Muscle layer of colon (tissue), 2 donors: ENCODE measurements at regions not wholly inside any gene's neighbourhood (a gene's known extent, or its start where the extent isn't known, plus 50 kb on each side); places are given as distances from the start of the nearest gene placed in this dataset.
"Not testable (repeated sequence)": the region's sequence is repeated elsewhere in the genome, so short reads cannot be mapped to it uniquely, and the experiment has no call there.

Experiments
- H3K27ac ChIP-seq: one replicate; pipeline ENCODE4 v1.7.0; 2013; ENCODE audit warnings: low read depth, mild to moderate bottlenecking, low read length, moderate library complexity
- H3K27me3 ChIP-seq, 2 donors: one replicate each; pipeline ENCODE4 v1.7.0; 2013; ENCODE audit warnings: low read length in 2 of 2, mild to moderate bottlenecking in 2 of 2; ENCODE audit not compliant: insufficient read depth in 2 of 2, control insufficient read depth in 1 of 2
- H3K36me3 ChIP-seq: one replicate; pipeline ENCODE4 v1.7.0; 2013; ENCODE audit warnings: mild to moderate bottlenecking, low read length; ENCODE audit not compliant: insufficient read depth
- H3K4me1 ChIP-seq: one replicate; pipeline ENCODE4 v1.7.0; 2013; ENCODE audit warnings: mild to moderate bottlenecking, low read length; ENCODE audit not compliant: insufficient read depth
- H3K4me3 ChIP-seq, 2 donors: one replicate each; pipeline ENCODE4 v1.7.0; 2013; ENCODE audit warnings: low read length in 2 of 2, low read depth in 1 of 2, mild to moderate bottlenecking in 1 of 2, moderate library complexity in 1 of 2
- H3K9ac ChIP-seq: one replicate; pipeline ENCODE4 v1.7.0; 2013; ENCODE audit warnings: low read length
- H3K9me3 ChIP-seq: one replicate; pipeline ENCODE4 v1.7.0; 2013; ENCODE audit warnings: mild to moderate bottlenecking, low read length
- donor health status: abdominal sarcoma.
- donor health status: Adenocarcinoma of cecum.

DNA sequence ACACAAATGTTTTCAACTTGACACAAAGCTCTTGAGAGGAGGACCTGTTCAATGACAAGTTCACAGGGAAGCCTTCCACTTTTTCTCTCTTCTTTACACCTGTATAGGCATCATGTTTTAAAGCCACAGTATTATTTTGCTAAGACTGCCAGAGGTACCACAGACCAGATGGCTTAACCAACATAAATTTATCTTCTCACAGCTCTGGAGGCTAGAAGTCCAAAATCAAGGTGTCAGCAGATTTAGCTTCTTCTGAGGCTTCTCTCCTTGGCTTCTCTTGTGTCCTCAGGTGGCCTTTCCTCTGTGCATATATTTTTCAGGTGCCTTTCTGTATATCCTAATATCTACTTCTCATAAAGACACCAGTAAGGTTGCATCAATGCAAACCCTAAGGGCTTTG is 435.2 kb upstream of the GBE1 start:
- Histone ChIP-seq H3K4me3 (no peak overlapping the region), H3K4me1 (no peaks in the 10 kb centered on the region), H3K9ac (no peak overlapping the region), H3K9me3 (no peaks in the 10 kb centered on the region), H3K36me3 (no peaks in the 10 kb centered on the region), H3K27me3 (no peaks in the 10 kb centered on the region), H3K27ac (no peak overlapping the region)

DNA sequence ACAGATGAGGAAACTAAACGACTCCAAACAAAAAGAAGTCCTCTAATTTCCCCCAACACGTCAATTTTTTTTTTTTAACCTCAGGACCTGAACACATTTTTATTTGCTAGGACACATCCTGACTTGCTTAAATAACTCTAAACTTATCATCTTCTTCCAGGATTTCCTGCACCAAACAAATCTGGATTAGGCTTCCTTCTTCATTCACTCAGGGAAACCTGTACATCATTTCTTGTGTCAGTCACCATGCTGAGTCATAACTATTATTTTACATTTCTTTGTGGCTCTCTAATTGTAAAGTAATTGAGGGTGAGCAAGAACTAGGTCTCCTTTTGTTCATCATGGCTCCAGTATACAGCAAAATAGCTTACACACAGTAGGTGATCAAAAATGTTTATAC is 433.4 kb upstream of the GBE1 start:
- Histone ChIP-seq H3K9me3 (no peaks in the 10 kb centered on the region), H3K9ac (no peak overlapping the region), H3K27me3 (no peaks in the 10 kb centered on the region), H3K27ac (no peak overlapping the region), H3K4me3 (no peak overlapping the region), H3K4me1 (no peaks in the 10 kb centered on the region), H3K36me3 (no peaks in the 10 kb centered on the region)

DNA sequence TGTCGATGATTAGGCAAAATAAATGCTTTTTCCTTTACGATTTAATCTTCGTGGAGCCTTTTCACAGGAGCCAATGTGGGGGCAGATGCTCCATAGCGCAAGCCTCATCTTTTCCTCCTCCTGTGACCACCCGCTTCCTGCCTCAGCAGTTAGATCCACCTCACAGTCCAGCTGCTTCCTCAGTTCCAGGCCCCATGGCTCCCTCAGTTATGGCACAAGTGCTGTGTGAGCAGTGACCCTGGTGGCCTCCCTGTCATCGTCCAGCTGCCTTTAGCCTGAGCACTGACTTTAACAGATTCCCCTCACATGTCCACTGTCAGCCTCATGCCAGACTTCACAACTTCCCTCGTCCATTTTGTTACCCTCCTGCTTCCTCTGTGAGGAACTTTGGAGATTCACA is 424.6 kb upstream of the GBE1 start:
- H3K36me3 ChIP-seq = no peaks in the 10 kb centered on the region
- H3K27ac ChIP-seq = no peak overlapping the region
- no peak overlapping the region for H3K9ac ChIP-seq
- H3K4me3 ChIP-seq = no peak overlapping the region
- no peaks in the 10 kb centered on the region for H3K9me3 ChIP-seq
- no peaks in the 10 kb centered on the region for H3K27me3 ChIP-seq
- no peaks in the 10 kb centered on the region for H3K4me1 ChIP-seq

DNA sequence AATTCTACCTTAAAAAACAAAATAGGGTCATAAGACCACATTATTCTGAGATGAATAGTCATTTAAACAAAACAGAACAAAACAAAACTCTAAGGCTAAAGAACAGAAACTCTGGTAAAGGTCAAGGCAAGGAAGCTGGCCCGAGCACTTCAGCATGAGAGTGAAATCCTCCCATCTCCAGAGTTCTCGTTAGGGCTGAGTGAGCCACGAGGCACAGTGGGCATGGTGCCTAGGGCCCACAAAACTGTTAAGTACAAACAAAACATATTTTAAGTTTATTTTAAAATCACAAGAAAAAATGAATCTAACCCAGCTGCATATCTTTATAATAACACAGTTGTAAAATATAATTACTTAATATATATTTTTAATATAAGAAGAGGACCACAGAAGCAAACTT is 417.8 kb upstream of the GBE1 start:
- H3K27me3 ChIP-seq = no peaks in the 10 kb centered on the region
- no peak overlapping the region for H3K27ac ChIP-seq
- H3K36me3 ChIP-seq = no peaks in the 10 kb centered on the region
- H3K4me3 ChIP-seq = no peak overlapping the region
- no peak overlapping the region for H3K9ac ChIP-seq
- H3K4me1 ChIP-seq = peaks cover 7% of the 10 kb centered on the region
- H3K9me3 ChIP-seq = no peaks in the 10 kb centered on the region

DNA sequence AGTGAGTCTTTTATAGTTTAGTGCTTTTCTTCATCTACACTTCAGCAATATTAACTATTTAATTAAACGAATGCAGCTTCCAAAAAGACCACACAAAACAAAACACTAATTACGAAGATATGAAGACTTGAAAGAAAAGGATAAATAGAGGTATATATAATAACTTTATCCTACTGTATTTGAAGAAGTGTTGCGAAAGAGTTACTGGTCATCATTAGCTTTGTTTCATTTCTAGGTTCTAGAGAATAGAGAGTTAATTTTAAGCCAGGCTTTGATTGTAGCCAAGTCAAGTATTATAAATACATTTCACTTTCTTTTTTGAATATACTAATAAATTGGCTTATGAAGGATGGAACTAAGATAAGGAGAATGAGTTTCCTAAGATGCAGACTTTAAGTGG is 416.8 kb upstream of the GBE1 start:
- H3K36me3 ChIP-seq = no peaks in the 10 kb centered on the region
- peaks cover 7% of the 10 kb centered on the region for H3K4me1 ChIP-seq
- H3K9me3 ChIP-seq = no peaks in the 10 kb centered on the region
- H3K27me3 ChIP-seq = no peaks in the 10 kb centered on the region
- no peak overlapping the region for H3K4me3 ChIP-seq
- no peak overlapping the region for H3K27ac ChIP-seq
- H3K9ac ChIP-seq = no peak overlapping the region

DNA sequence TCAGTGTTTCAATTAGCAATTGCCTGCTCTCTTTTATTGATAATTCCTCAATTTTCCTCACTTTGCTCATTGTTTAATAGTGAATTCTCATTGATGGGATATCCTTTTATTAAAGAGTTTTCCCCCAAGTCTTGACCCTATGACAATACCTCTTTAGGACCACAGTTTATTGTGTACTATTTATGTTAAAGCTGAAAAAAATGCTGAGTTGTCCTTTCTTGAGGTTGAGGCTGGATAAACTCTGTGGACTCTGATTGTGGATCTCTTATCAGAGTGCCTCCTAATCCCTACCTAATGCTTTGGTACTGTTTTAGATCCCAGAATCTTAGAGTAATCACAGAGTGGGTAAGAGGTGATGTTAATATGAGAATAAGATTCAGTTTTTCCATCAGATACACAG is 416.3 kb upstream of the GBE1 start:
- Histone ChIP-seq H3K9ac (no peak overlapping the region), H3K4me3 (no peak overlapping the region), H3K4me1 (peaks cover 7% of the 10 kb centered on the region), H3K27ac (no peak overlapping the region), H3K9me3 (no peaks in the 10 kb centered on the region), H3K36me3 (no peaks in the 10 kb centered on the region), H3K27me3 (no peaks in the 10 kb centered on the region)

DNA sequence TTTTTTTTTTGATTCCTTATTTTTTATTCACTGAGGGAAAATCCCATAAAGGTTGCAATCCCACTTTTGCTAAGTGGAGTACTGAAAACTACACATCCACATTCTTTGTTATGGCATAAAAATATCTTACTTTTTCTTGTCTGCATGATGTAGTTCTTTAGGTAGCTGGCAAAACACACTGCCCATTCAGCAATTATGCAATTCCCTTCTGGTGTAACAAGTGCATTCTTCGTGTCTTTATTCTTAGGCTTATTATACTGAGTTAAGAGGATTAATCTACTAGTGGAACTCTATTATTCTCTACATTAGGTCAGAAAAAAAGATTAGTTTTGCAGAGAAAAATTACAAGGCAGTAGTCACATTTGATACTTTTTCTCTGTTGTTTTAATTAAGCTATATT is 403.8 kb upstream of the GBE1 start:
- Histone ChIP-seq H3K27ac (no peak overlapping the region), H3K9me3 (no peaks in the 10 kb centered on the region), H3K4me3 (no peak overlapping the region), H3K27me3 (no peaks in the 10 kb centered on the region), H3K36me3 (no peaks in the 10 kb centered on the region), H3K9ac (no peak overlapping the region), H3K4me1 (no peaks in the 10 kb centered on the region)

DNA sequence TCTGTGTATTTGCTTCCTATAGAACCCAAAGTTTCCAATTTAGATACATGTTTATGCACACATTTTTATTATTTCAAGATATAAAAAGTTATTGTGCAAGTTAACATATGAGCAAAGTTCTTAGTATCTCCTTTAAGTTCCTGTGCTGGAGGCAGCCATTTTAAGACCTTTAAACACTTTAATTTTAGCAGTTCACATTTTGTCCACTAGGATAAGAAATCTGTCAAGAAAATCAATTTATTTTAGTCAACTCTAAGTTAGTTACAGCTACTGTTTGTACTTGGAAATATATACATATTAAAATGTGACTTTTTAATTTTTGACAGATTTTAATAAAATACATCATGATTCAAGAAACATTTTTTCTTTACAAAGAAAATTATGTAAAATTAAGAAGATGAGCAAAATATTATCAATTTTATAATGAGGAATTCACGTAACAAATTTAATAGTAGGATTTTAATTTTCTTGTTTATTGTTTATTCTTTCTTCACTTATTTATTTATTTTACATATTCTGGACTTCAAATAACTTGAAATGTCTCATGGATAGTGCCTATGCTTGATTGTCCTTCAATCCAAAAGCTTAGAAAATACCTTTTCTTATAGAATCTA is 402.6 kb upstream of the GBE1 start:
- Histone ChIP-seq H3K36me3 (no peaks in the 10 kb centered on the region), H3K4me3 (no peak overlapping the region), H3K4me1 (no peaks in the 10 kb centered on the region), H3K27ac (no peak overlapping the region), H3K9ac (no peak overlapping the region), H3K9me3 (no peaks in the 10 kb centered on the region), H3K27me3 (no peaks in the 10 kb centered on the region)

DNA sequence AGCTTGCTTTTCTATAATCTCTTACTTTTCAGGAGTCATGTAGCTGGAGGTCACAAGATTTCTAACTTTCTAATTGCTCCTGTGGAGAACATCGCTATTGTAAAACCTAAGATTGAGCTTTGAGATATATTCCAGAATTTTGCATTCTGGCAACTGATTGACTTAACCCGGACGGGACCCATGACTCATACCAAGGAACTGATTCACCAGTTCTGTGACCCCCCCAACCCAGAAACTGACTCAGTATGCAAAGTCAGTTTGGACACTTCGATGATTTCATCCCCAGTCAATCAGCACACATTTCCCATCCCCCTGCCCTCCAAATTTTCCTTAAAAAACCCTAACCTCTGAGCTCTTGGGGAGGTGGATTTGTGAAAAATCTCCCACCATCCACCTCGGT is 396.5 kb upstream of the GBE1 start:
- no peak overlapping the region for H3K9ac ChIP-seq
- no peak overlapping the region for H3K4me3 ChIP-seq
- H3K9me3 ChIP-seq = no peaks in the 10 kb centered on the region
- H3K27me3 ChIP-seq = no peaks in the 10 kb centered on the region
- no peaks in the 10 kb centered on the region for H3K36me3 ChIP-seq
- H3K27ac ChIP-seq = no peak overlapping the region
- H3K4me1 ChIP-seq = no peaks in the 10 kb centered on the region

DNA sequence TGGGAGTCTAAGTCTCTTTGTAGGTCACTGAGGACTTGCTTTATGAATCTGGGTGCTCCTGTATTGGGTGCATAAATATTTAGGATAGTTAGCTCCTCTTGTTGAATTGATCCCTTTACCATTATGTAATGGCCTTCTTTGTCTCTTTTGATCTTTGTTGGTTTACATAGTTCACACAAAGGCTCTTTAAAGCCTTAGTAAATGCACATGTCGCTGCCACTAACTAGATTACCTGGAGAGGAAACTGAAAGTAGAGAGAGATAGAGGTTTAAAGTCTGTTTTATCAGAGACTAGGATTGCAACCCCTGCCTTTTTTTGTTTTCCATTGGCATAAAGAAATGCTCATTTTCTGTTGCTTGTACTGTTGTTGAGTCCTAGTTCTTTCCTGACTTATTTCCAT is 392.4 kb upstream of the GBE1 start:
- not testable (repeated sequence) for H3K4me1 ChIP-seq, H3K36me3 ChIP-seq, H3K9ac ChIP-seq, H3K27me3 ChIP-seq, H3K27ac ChIP-seq, H3K9me3 ChIP-seq, H3K4me3 ChIP-seq

DNA sequence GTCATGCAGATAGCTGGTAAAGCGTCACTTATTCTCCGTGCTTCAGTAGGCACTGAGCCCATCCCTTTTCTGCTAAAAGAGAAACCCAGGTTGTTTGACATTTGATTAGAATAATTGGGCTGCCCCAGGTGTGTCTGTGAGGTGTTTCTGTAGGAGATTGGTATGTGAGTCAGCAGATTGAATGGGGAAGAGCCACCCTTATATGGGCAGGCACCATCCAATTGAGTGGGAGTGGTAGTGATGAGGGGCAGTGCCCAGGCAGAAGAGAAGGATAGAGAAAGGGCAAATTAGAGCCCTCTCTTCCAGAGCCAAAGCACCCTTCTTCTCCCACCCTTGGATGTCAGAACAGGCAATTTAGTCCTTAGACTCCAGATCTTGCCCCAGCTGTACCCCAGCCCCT is 384.3 kb upstream of the GBE1 start:
- Histone ChIP-seq H3K27ac (no peak overlapping the region), H3K4me1 (no peaks in the 10 kb centered on the region), H3K27me3 (no peaks in the 10 kb centered on the region), H3K36me3 (no peaks in the 10 kb centered on the region), H3K9ac (no peak overlapping the region), H3K9me3 (no peaks in the 10 kb centered on the region), H3K4me3 (no peak overlapping the region)

DNA sequence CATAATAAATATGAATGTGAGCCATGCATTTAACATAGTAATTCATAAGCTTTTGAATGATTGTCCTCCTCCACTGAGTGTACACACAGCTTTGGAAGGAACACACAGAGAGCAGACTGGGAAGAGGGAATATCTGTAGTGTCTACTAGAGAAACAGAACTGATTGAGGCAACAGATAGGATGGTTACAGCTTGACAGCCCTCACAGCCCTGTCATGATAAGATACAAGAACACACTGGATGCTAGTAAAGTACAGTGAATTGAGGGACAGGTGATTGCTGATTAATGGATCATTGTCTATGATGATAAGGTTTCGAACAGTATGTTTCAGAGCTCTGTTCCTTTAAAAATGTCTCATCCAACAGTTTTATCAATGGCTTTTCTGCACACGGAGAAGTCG is 383.4 kb upstream of the GBE1 start:
- H3K4me1 ChIP-seq = no peaks in the 10 kb centered on the region
- no peaks in the 10 kb centered on the region for H3K36me3 ChIP-seq
- H3K4me3 ChIP-seq = no peak overlapping the region
- no peaks in the 10 kb centered on the region for H3K27me3 ChIP-seq
- H3K9me3 ChIP-seq = no peaks in the 10 kb centered on the region
- H3K27ac ChIP-seq = no peak overlapping the region
- H3K9ac ChIP-seq = no peak overlapping the region
